ENCODE measurements at regions not wholly inside any gene's neighbourhood (a gene's known extent, or its start where the extent isn't known, plus 50 kb on each side); places are given as distances from the start of the nearest gene placed in this dataset.
"Not testable (repeated sequence)": the region's sequence is repeated elsewhere in the genome, so short reads cannot be mapped to it uniquely, and the experiment has no call there.

GRCh38 chr6:166877906-166878305 is 78.4 kb downstream of the RNASET2 start:
- no peak for DNase-seq (ENCODE audit: low read depth)

DNA sequence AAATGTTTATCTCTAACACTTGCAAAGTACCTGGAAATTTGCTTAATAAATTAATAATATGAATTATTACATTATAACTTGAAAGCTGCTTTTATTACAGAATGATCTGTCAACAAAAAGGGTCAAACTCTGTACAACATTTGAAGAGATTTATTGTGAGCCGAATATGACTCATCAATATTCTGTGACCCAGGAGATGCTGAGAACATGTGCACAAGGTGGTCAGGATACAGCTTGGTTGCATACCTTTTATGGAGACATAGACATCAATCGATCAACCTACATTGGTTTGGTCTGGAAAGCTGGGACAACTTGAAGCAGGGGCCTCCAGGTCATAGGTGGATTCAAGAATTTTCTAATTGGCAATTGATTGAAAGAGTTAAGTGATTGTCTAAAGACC is 79.0 kb downstream of the RNASET2 start:
- no peak for DNase-seq (ENCODE audit: low read depth)

DNA sequence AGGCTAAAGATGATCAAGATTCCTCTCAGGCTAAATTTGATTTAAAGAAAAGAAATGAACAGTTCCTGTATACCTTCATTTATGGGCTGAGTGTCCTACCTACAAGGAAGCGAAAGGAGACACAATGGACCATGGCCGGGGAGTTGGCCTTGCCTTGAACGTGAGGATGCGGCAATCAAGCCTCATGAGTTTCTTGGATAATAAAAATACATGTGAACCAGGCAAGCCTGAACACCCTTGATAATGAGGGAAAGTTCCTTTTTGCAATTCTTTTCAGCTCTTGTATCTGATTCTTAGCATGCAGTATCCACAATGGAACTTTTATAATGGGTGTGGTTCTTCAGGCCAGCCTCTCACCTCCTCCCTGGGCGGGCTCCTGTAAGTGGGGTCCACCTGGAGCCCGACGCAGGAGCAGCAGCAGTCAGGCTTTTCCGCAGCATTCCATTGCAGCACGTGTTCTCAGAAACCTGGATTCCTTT is 83.8 kb downstream of the RNASET2 start:
- no peak for DNase-seq (ENCODE audit: low read depth)

DNA sequence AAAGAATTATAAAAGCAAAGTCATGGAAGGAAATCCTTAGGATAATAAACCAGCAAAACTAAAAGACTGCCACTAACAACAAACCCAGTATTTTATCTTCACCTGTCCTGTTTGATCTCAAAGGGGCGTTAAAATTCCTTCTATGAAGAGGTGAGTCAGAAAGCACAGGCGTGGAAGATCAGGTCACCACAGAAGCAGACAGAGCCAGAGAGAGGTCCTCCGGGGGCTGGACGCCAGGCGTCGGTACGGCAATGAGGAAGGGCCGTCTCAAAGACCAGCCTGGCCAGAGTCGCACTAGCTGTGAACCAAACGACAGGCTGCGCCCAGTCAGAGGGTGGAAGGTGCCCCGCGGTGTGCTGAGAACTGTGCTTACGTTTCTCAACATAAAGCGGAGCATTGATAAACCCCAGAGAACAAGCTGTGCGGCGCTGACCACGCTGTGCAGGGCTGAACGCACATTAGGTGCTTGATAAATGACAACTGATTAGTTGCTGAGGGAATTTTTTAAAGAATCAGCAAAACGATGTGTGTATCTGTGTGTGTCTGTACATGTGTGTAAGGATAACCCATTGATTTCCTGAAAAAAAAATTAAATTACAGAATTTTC is 85.6 kb downstream of the RNASET2 start:
- DNase-seq (ENCODE audit: low read depth), result no peak

DNA sequence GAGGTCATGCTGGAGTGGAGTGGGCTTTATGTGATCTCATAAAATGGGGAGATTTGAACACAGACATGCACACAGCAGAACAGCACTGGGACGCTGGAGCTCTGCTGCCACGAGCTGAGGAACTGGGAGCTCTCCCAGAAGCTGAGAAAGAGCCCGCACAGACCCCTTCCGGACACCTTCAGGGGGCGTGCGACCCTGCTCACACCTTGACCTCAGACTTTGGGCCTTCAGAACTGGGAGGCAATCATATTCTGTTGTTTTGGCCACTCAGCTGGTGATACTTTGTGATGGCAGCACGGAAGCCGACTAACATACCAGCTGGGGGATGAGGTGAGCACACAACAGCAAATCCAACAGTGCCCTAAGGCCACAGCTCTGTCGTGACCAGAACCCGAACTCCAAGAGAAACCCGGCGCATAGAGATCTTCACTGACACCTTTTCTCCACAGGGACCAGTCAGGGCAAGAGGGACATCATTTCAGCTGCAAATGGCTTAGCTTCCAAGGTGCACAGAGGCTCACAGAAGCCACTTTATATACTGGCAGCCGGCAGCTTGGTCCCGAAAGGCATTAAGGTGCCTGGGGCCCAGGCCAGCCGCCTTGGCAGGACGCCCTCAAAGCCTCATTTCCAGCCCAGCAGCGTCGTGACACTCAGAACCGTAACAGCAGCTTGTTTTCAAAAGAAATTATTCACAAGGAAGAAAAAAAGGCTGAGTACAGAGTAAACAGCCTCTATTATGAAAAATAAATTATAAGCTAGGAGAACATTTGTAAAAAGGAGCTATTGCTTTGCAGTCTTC is 89.3 kb downstream of the RNASET2 start:
- no peak for DNase-seq (ENCODE audit: low read depth)

- no peak for DNase-seq (ENCODE audit: low read depth)
Measured at GRCh38 chr6:166864333-166864732, 92.0 kb downstream of the RNASET2 start.

DNA sequence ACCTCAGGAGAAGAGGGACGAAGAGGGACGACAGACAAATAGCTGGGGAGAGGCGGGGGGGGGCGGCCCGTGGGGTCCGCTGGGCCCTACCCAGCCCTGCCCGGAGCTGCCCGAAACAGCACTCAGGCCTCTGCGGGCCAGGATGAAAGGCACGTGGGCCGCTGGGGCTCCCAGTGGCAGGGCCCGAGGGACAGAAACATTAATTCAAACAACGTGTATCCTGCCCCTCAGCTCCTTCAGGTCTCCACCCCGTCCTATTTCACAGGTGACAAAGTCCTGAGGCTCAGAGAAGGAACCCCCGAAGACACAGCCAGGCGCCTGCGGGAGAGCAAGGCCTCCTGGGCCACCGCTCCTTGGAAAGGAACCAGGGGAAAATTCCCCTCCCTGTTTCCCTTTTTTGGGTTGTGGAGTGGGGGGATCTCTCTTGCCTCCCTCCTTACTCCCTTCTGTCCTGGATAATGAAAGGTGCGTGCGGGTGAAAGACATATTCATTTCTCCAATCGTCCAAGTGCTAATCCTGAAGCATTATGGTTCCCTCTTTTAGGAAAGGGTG is 93.3 kb downstream of the RNASET2 start:
- no peak for DNase-seq (ENCODE audit: low read depth)

- DNase-seq (ENCODE audit: low read depth), result no peak
Measured at GRCh38 chr6:166862287-166862977, 93.9 kb downstream of the RNASET2 start.

GRCh38 chr6:166861961-166862286 is 94.4 kb downstream of the RNASET2 start:
- no peak for DNase-seq (ENCODE audit: low read depth)

GRCh38 chr6:166861304-166861703 is 95.0 kb downstream of the RNASET2 start:
- no peak for DNase-seq (ENCODE audit: low read depth)

- DNase-seq (ENCODE audit: low read depth), result no peak
Measured at GRCh38 chr6:166860392-166860791, 96.0 kb downstream of the RNASET2 start.

GRCh38 chr6:166855416-166855815 is 100.9 kb downstream of the RNASET2 start:
- DNase-seq (ENCODE audit: low read depth), result no peak

GRCh38 chr6:166853371-166854325 is 102.7 kb downstream of the RNASET2 start:
- DNase-seq (ENCODE audit: low read depth), result no peak

- DNase-seq (ENCODE audit: low read depth), result no peak
Measured at GRCh38 chr6:166852451-166852975, 103.8 kb downstream of the RNASET2 start.

DNA sequence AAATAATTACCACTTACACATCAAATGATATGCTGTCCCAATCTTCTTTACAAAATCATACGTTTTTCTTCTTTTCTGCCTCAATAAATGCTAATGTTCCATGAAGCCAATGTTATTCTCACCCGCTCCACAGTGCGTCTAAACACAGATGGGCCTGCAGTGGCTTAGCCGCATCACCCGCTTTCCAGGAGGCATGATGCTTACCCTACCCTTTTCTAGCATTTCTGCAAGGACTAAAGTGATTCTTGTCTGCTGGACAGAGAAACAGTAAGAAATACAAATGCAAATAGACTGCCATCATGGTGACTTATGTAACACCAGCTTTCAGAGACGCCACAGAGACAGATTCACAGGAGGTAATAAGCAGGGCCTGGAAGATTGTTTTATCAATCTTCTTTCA is 104.4 kb downstream of the RNASET2 start:
- DNase-seq (ENCODE audit: low read depth), result no peak

DNA sequence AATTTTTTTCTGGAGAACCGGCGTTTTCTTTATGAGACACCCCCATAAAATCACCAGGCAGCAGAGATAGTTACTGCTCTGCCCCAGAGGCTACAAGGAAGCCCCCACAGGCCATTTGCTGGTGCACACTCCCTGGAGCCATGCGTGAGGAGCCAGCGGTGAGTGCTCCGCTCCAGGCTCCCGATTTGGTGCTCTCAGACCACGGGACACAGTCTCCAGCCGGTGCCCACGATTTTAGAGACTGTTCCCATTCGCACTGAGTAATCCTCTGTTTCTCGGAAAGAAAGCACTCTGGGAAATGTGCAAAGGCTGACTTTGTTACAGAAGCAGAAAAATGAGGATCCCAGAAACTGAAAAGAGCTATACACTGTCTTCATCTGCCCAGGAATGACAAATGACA is 104.9 kb downstream of the RNASET2 start:
- DNase-seq (ENCODE audit: low read depth), result no peak

GRCh38 chr6:166850677-166851076 is 105.7 kb downstream of the RNASET2 start:
- DNase-seq (ENCODE audit: low read depth), result no peak

- DNase-seq (ENCODE audit: low read depth), result peak; percentile 2
Measured at GRCh38 chr6:166849749-166850183, 106.6 kb downstream of the RNASET2 start.

DNA sequence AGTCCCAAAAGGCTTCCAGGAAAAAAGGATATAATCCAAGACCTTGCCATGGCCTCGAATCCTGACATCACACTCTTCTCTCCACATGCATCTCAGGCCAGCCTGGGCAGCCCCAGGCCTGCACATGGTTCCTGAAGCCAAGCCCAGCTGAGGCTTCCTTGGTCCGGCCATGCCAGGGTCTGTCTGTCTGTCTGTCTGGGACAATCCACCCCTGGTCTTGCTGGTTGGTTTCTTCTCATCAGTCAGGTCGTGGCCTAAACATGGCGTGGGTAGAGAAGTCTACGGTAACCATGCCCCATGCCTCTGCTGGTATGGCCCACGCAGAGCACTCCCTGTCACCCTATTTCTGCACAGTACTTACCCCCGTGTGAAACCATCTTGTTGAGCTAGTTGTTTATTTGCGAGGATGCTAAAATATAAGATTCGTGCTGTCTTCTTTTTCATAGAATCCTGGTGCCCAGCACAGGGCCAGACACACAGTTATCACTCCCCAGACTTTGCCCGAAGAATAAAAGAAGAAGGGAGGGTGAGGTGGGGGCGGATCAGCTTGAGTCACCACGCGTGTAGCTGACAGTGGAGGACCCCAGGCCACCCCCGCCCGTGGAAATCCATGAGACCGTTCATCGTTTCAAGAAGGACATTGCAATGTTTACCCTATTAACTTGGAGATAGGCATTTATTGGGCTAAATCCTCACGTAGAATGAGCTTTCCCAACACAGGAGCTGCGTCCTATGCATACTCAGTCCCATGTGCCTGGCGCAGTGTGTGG is 107.2 kb downstream of the RNASET2 start:
- DNase-seq (ENCODE audit: low read depth), result no peak

- DNase-seq (ENCODE audit: low read depth), result not testable (repeated sequence)
Measured at GRCh38 chr6:166846446-166847142, 109.8 kb downstream of the RNASET2 start.
